GM12873 (cell line): ENCODE measurements at regions not wholly inside any gene's neighbourhood (a gene's known extent, or its start where the extent isn't known, plus 50 kb on each side); places are given as distances from the start of the nearest gene placed in this dataset.

Experiments
- TF ChIP-seq, protein P1 (sequence below): IDR thresholded peaks from 2 replicates; pipeline ENCODE4 v1.5.1; 2012; ENCODE audit warnings: low read depth, mild to moderate bottlenecking, moderate library complexity, low read length, control low read depth; ENCODE audit not compliant: insufficient read depth; ENCODE audit errors: missing control alignments

DNA sequence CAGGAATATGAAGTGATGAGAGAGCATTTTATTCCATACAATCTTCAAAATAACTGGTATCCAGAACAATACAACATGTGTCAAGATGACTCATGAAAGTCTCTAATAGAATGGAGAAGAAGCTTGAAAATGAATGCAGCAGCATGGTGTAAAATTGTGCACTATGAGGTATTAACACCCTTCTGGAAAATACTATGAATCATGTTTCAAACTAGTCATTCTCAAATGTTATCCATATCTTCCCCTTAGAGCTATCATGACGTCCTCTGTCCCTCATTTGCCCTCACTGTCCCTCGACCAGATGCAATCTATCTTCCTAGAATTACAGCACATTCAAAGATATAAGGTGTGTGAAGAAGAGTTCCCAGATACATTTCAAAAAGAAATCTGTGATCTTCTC, 198.2 kb downstream of the NECTIN3 start:
- TF ChIP-seq, protein P1, sequence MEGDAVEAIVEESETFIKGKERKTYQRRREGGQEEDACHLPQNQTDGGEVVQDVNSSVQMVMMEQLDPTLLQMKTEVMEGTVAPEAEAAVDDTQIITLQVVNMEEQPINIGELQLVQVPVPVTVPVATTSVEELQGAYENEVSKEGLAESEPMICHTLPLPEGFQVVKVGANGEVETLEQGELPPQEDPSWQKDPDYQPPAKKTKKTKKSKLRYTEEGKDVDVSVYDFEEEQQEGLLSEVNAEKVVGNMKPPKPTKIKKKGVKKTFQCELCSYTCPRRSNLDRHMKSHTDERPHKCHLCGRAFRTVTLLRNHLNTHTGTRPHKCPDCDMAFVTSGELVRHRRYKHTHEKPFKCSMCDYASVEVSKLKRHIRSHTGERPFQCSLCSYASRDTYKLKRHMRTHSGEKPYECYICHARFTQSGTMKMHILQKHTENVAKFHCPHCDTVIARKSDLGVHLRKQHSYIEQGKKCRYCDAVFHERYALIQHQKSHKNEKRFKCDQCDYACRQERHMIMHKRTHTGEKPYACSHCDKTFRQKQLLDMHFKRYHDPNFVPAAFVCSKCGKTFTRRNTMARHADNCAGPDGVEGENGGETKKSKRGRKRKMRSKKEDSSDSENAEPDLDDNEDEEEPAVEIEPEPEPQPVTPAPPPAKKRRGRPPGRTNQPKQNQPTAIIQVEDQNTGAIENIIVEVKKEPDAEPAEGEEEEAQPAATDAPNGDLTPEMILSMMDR = no peak

DNA sequence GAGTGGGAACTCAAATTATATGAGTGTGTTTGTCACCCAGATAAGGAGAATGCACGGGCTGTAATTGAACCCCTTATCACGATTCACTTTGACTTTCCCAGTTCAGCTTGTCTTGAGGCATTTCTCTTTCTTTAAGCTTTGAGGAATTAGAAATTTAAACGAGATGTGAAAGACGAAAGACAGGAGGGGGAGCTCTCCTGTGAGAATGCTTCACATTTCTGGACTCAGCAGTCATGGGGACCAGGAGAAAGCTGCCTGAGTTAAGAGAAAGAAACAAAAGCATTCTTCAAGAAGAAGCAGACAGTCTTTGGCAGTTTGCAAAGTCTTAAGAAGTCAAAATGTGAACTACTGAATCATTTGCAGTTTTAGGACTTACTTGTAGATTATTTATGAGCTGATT, 205.6 kb downstream of the NECTIN3 start:
- TF ChIP-seq, protein P1 = no peak

DNA sequence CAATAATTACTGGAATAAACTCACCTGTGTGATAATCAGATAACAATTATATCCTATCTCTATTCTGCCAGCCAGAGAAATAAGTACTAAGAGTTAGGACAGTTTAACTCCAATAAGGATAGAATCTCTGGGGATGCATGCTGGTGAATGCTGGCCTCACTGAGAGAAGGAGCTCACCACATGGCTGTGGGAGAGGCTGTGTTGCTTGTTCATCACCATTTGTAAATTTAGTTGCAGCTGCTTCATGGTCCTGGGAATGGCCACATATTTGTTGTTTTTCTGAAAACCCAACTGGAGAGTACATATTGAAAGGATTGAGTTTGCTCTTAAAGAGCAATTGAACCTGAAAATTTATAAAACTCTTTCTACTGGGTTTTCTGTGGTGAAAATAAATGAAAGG, 207.3 kb downstream of the NECTIN3 start:
- TF ChIP-seq, protein P1 = no peak

DNA sequence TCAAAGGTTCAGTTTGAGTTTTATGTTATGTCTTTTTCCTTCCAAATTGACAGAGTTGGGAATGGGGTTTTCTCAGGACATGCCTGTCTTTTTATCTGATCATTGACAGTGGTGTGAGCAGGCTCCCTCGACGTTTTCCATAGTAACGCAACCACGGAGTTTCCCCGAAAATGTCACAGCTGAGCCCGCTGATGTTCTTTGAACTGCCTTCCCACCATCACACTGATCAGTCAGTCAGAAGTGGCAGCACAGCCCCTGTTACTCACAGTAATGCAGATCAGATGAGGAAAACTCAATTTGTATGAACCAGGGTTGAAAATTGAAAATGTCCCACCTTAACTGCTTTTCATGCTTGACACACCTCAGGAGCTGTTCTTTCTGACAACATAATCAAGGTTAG, 210.4 kb downstream of the NECTIN3 start:
- TF ChIP-seq, protein P1 = no peak

DNA sequence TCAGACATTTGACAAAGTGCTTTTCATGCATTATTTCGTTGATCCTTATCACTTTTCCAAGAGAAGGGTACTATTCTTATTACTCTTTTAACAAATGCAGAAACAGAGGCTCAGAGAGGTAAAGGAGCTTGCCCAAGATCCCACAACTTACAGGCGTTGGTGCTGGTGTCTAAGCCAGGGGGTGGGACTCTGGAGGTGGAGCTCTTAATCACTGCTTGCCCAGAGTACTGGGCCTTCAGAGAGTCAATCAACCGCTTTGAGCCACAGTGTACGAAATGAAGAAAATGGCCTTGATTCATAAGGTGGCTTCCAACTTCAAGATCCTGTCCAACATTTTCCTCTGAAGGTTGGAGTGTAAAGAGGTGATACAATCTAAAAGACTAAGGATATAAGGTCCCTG, 211.5 kb downstream of the NECTIN3 start:
- TF ChIP-seq, protein P1 = no peak

DNA sequence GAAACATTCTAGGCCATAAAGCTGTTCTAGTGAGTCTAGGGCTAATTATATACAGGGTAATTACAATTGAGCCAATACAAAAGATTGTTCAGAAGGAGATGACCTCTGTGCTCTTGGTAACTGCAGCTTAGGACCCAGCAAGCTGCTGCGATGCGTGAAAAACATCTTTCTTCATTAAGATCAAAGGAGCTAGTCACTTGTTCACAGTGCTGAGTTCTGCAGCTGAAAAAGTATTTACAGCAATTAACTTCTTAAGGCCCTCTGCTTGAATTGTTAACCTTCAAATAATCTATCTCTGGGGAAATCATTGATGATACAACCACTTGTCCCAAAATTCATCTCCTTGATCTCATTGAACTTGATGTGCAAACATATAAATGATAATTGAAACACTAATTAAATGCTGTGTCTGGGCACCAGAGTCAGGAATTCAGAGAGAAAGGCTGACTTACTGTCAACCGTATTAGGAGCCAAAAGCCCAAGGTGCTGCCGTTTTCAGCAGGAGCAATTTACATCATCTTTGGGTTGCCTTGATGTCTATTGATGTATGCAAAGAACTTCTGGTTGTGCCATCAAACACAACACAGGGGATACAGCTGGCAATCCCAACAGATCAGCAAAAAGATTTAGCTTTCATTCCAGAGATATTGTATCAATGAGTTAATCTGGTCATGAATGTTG, 213.0 kb downstream of the NECTIN3 start:
- TF ChIP-seq, protein P1 = no peak

DNA sequence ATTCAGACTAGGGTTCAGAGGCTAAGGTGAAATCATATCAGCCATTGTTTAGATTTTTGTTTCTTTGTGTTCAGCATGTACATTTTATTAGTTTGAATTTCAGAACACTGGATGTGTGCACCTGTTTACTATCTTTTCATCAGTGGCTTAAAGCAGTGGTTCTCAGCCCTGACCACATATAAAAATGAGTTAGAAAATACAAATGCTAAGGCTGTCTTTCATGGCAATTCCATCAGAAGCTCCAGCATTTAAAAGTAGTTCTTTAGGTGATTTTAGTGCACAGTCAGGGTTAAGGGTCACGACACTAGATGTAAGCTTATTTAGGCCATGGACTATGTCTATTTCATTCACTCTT, 213.5 kb downstream of the NECTIN3 start:
- TF ChIP-seq, protein P1 = no peak

DNA sequence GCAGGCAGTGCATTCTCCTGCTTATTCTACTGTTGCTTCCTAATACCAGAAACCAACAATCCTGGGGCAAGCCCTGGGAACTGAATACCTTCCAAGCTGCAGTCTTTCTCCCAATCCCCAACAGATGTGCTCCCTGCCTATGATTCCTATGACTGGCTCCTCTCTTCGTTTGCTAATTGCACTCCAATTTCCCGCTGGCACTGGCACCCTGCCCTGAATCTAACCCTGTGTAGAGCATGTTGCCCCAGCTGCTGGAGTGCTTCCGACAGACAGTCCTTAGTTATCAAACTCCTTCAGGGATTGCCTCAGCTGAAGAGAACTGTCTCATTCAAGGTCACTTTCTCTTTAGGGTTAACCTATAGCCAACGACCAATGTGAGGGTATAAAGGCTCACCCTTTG, 214.1 kb downstream of the NECTIN3 start:
- TF ChIP-seq, protein P1 = no peak
